Endothelial cell (in vitro differentiated cells): ENCODE measurements at regions not wholly inside any gene's neighbourhood (a gene's known extent, or its start where the extent isn't known, plus 50 kb on each side); places are given as distances from the start of the nearest gene placed in this dataset.
A peak's percentile ranks its signal among the peaks of the same experiment; 100 is the strongest.

Source experiments
- DNase-seq: peaks from one replicate; pipeline ENCODE4 v3.0.0; 2021; ENCODE audit warnings: low spot score
- H3K27ac Mint-ChIP-seq: one replicate; pipeline ENCODE4 v1.8.0; 2021; ENCODE audit warnings: mixed read lengths, inconsistent platforms; ENCODE audit not compliant: unreplicated experiment
- H3K27me3 Mint-ChIP-seq: one replicate; pipeline ENCODE4 v1.8.0; 2021; ENCODE audit warnings: mild to moderate bottlenecking, moderate library complexity, mixed read lengths, inconsistent platforms; ENCODE audit not compliant: unreplicated experiment
- H3K36me3 Mint-ChIP-seq: one replicate; pipeline ENCODE4 v1.8.0; 2021; ENCODE audit warnings: mild to moderate bottlenecking, low read depth, mixed read lengths, inconsistent platforms; ENCODE audit not compliant: unreplicated experiment
- H3K4me1 Mint-ChIP-seq: one replicate; pipeline ENCODE4 v1.8.0; 2021; ENCODE audit warnings: mild to moderate bottlenecking, mixed read lengths, inconsistent platforms; ENCODE audit not compliant: unreplicated experiment
- H3K4me3 Mint-ChIP-seq: one replicate; pipeline ENCODE4 v1.8.0; 2021; ENCODE audit warnings: mild to moderate bottlenecking, mixed read lengths, inconsistent platforms; ENCODE audit not compliant: unreplicated experiment
- H3K9me3 Mint-ChIP-seq: one replicate; pipeline ENCODE4 v1.8.0; 2021; ENCODE audit warnings: mixed read lengths, inconsistent platforms; ENCODE audit not compliant: unreplicated experiment
- TF ChIP-seq, protein P1 (sequence below): fragments of 200-600 bp; sonication (generic); IDR thresholded peaks from one replicate; pipeline ENCODE4 v1.5.0; 2021; ENCODE audit warnings: antibody characterized with exemption; ENCODE audit not compliant: unreplicated experiment

DNA sequence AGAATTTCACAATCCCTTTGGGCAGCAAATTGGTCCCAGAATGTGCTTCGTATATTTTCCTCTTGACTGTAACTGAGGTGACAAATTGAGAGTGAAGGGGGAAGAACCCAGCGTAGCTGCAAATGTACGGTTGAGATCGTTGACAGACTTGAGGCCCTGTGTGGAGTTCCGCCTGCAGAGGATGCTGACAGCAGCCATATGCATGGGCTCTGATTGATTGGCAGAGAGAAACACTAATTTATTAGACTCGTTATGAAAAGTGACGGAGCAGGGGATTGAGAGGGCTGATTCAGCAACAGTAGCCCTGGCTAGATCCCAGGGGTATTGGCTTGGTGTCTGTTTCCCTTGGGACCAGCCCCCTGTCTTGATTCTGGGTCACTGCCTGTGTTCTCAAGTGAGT, 930.1 kb upstream of the EEF2KMT start:
- Mint-ChIP-seq H3K4me1 (peaks cover 12% of the 10 kb centered on the region), H3K27ac (no peak overlapping the region), H3K4me3 (no peak overlapping the region), H3K36me3 (no peaks in the 10 kb centered on the region), H3K27me3 (peaks cover 7% of the 10 kb centered on the region), H3K9me3 (no peaks in the 10 kb centered on the region)
- no peak for DNase-seq
- TF ChIP-seq, protein P1, sequence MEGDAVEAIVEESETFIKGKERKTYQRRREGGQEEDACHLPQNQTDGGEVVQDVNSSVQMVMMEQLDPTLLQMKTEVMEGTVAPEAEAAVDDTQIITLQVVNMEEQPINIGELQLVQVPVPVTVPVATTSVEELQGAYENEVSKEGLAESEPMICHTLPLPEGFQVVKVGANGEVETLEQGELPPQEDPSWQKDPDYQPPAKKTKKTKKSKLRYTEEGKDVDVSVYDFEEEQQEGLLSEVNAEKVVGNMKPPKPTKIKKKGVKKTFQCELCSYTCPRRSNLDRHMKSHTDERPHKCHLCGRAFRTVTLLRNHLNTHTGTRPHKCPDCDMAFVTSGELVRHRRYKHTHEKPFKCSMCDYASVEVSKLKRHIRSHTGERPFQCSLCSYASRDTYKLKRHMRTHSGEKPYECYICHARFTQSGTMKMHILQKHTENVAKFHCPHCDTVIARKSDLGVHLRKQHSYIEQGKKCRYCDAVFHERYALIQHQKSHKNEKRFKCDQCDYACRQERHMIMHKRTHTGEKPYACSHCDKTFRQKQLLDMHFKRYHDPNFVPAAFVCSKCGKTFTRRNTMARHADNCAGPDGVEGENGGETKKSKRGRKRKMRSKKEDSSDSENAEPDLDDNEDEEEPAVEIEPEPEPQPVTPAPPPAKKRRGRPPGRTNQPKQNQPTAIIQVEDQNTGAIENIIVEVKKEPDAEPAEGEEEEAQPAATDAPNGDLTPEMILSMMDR, result no peak

DNA sequence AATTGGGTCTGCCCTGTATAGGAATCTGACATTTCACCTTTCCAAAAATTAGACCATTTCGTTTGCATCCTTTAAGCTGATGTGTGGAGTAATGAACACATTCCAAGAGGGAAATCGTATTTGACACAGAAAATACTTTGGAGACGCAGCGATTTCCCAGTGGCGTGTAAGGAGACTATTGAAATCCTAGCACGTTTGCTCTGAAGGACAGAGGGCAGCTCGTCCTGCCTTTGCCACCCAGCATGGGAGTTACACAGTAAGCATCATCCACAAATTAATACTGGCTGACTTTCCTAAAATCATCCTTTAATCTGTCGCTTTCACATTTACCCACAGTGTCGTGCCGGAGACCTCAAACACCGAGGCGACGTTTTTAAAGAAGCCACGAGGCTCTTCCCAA, 925.9 kb upstream of the EEF2KMT start:
- Mint-ChIP-seq H3K27me3 (peaks cover 13% of the 10 kb centered on the region), H3K9me3 (no peaks in the 10 kb centered on the region), H3K27ac (no peak overlapping the region), H3K4me3 (no peak overlapping the region), H3K36me3 (no peaks in the 10 kb centered on the region), H3K4me1 (no peaks in the 10 kb centered on the region)
- TF ChIP-seq, protein P1, result no peak
- DNase-seq, result no peak

DNA sequence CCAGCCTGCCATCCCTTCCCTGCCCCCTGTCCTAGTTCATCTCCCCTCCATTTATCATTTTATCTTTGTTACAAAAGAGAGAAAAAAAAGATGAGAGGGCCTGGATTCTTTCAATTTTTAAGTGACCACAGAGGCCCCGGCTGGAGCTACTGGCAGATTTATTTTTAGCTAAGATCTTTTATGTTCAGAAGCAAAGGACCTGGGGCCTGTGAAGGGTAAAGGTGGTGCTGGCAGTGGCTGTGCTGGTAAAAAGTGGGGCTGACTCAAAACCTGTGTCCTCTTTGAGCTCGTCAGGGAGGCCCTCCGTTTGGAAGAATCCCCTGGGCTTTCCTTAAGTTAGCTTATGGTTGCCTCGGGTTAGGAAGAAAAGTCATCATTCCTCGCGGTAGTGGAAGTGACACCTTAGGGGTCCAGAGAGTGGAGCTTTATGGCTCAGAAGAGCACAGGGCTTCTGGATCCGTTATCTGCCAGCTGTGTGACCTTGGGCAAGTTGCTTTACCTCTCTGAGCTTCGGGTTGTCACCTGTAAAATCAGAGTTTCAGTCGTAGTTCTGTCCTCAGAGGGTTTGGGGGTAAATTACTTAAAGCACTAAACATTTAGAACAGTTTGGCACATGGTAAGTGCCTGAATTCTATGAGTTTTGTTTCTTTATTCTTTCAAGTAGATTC, 923.8 kb upstream of the EEF2KMT start:
- TF ChIP-seq, protein P1, result no peak
- Mint-ChIP-seq H3K27ac (no peak overlapping the region), H3K36me3 (no peaks in the 10 kb centered on the region), H3K27me3 (peaks cover 13% of the 10 kb centered on the region), H3K4me1 (no peaks in the 10 kb centered on the region), H3K4me3 (no peak overlapping the region), H3K9me3 (no peaks in the 10 kb centered on the region)
- DNase-seq, result no peak

DNA sequence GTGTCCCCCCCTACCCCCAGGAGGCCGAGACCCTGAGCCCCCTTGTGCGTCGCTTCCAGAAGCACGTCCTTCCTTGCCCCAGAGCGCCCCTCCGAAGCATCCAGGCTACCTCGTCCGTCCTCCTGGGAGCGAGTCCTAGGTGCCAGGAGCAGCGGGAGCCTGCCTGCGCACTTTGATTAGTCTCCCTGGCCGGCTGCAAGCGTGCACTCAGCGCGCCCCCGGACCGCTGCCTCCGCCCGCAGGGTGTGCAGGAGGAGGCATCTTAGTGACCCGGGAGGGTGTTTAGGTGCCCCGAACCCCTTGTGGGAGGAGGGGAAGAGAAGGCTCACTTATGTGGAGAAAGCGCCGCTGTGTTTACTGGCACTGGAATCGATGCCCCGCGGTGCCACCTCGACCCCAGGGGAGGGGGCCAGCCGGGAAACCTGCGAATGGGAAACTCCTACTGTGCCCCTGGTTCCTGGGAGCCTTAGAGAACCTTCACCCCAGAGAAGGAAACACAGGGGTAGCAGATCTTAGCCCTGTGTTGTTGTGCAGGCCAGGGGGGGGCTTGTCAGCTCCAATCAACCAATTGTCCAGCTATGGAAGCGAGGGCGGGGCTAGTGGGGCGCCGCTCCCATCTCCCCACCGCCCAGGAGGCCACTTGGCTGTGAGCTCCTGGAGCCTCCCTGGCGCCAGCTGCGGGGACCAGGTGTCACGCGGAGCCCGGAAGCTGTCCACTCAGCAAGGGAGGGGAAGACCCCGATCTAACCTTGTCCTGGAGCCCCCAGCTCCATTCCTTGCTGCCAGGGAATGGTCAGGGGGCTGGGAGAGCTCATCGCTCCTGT, 922.8 kb upstream of the EEF2KMT start:
- Mint-ChIP-seq H3K27ac (no peak overlapping the region), H3K9me3 (no peaks in the 10 kb centered on the region), H3K4me1 (no peaks in the 10 kb centered on the region), H3K36me3 (no peaks in the 10 kb centered on the region), H3K27me3 (peaks cover 6% of the 10 kb centered on the region), H3K4me3 (peak overlapping the region; percentile 79)
- DNase-seq, result peak; percentile 21
- TF ChIP-seq, protein P1, result no peak

DNA sequence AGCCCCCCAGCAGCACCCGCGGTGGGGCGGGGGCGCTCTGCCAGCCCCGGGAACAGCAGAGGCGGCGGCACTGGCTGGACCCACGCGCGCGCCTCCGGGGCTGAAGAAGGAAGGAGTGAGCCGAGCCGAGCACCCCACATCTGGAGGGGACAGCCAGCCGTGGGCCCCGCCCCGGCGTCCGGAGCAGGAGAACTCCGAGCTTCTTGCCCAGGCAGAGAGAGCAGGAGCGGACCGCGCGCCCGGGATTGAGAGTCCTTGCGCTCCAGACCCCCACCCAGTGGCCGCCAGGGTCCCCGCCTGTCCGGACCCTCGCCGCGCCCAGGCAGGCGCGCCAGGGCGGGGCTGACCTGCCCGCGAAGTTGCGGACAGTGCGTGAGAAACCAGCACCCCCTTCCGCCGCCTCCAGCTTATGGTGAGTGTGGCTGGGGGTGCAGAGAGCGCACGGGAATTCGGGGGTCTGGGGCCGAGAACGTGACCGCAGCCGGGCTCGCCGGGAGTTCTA, 921.9 kb upstream of the EEF2KMT start:
- H3K4me1 Mint-ChIP-seq, result no peaks in the 10 kb centered on the region
- TF ChIP-seq, protein P1, result no peak
- H3K36me3 Mint-ChIP-seq, result no peaks in the 10 kb centered on the region
- no peak overlapping the region for H3K4me3 Mint-ChIP-seq
- peaks cover 6% of the 10 kb centered on the region for H3K27me3 Mint-ChIP-seq
- no peaks in the 10 kb centered on the region for H3K9me3 Mint-ChIP-seq
- no peak overlapping the region for H3K27ac Mint-ChIP-seq
- peak; percentile 38 for DNase-seq
